SU-DHL-6 (cell line): ENCODE measurements at regions not wholly inside any gene's neighbourhood (a gene's known extent, or its start where the extent isn't known, plus 50 kb on each side); places are given as distances from the start of the nearest gene placed in this dataset.

ENCODE experiments used
- H2AFZ ChIP-seq: fragments of 200-600 bp; sonication (generic); 2 replicates; pipeline ENCODE4 v1.6.1; 2014; ENCODE audit warnings: low read depth, mild to moderate bottlenecking, moderate library complexity, mixed read lengths, antibody characterized with exemption, low read length; ENCODE audit not compliant: severe bottlenecking
- H3F3A ChIP-seq: fragments of 200-600 bp; shearing (Covaris generic); 2 replicates; pipeline ENCODE4 v1.6.0; 2016; ENCODE audit warnings: antibody characterized with exemption, mild to moderate bottlenecking; ENCODE audit not compliant: insufficient read depth
- H3K27ac ChIP-seq: fragments of 200-600 bp; sonication (generic); 2 replicates; pipeline ENCODE4 v1.5.1; 2016; ENCODE audit warnings: low read depth, mild to moderate bottlenecking, low read length, moderate library complexity, mixed read lengths
- H3K27me3 ChIP-seq: fragments of 200-600 bp; sonication (generic), shearing (Covaris generic); 2 replicates; pipeline ENCODE4 v1.6.0; 2014; ENCODE audit warnings: mild to moderate bottlenecking, low read length
- H3K36me3 ChIP-seq: fragments of 200-600 bp; sonication (generic); 2 replicates; pipeline ENCODE4 v1.6.1; 2014; ENCODE audit warnings: mild to moderate bottlenecking, low read length, mixed read lengths
- H3K4me2 ChIP-seq: fragments of 300-600, 200-600 bp; shearing (Covaris generic), sonication (generic); 2 replicates; pipeline ENCODE4 v1.6.0; 2014; ENCODE audit warnings: low read length, low read depth, mild to moderate bottlenecking; ENCODE audit not compliant: poor library complexity, severe bottlenecking
- H3K4me3 ChIP-seq: fragments of 200-600 bp; sonication (generic); 2 replicates; pipeline ENCODE4 v1.5.1; 2014; ENCODE audit warnings: antibody characterized with exemption, low read length, mild to moderate bottlenecking, mixed read lengths; ENCODE audit not compliant: insufficient read depth, poor library complexity, severe bottlenecking
- H3K79me2 ChIP-seq: fragments of 200-600 bp; sonication (generic); 2 replicates; pipeline ENCODE4 v1.6.1; 2014; ENCODE audit warnings: mild to moderate bottlenecking, low read length, moderate library complexity; ENCODE audit not compliant: insufficient read depth
- H3K9ac ChIP-seq: fragments of 200-600 bp; sonication (generic); 2 replicates; pipeline ENCODE4 v1.7.0; 2014; ENCODE audit warnings: mild to moderate bottlenecking, low read length
- H3K9me2 ChIP-seq: fragments of 200-600 bp; sonication (generic); replicated peaks from 2 replicates; pipeline ENCODE4 v1.6.1; 2014; ENCODE audit warnings: low read length; ENCODE audit not compliant: insufficient read depth
- H3K9me3 ChIP-seq: fragments of 200-600 bp; sonication (generic); 2 replicates; pipeline ENCODE4 v1.6.1; 2014; ENCODE audit warnings: low read length, mixed read lengths; ENCODE audit not compliant: insufficient read depth
- H4K20me1 ChIP-seq: fragments of 200-600 bp; sonication (generic); 2 replicates; pipeline ENCODE4 v1.6.1; 2014; ENCODE audit warnings: low read depth, mild to moderate bottlenecking, antibody characterized with exemption, low read length, moderate library complexity, mixed read lengths
- CTCF ChIP-seq: fragments of 200-600 bp; sonication (generic); IDR thresholded peaks from one replicate; pipeline ENCODE4 v1.5.1; 2017; ENCODE audit warnings: antibody characterized with exemption, mild to moderate bottlenecking, low read length, moderate library complexity; ENCODE audit not compliant: insufficient read depth, poor library complexity, severe bottlenecking
- EZH2phosphoT487 ChIP-seq: fragments of 200-600 bp; sonication (generic), shearing (Covaris generic); conservative IDR thresholded peaks from 2 replicates; pipeline ENCODE4 v1.6.1; 2018; ENCODE audit warnings: mild to moderate bottlenecking, antibody characterized with exemption, low read length, moderate library complexity, mixed read lengths

GRCh38 chr9:103104101-103104500, 109.0 kb downstream of the CYLC2 start:
- no peaks in the 10 kb centered on the region for H3K9me2 ChIP-seq
- no peaks in the 10 kb centered on the region for H3K79me2 ChIP-seq

DNA sequence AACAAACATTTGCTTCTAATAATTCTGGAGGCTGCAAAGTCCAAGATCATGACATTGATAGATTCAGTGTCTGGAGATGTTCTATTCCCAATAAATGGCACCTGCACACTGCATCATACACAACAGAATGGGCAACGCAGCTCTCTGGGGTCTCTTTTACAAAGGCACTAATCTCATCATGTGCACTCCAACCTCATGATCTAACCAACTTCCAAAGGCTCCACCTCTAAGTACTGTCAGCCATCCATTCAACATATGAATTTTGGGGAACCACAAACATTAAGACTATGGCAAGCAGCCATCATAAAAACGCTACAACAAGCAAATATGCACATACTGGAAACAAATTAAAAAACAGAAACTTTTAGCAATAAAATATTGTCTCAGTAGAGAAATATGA, 121.1 kb downstream of the CYLC2 start:
- H4K20me1 ChIP-seq: no peaks in the 10 kb centered on the region
- no peak overlapping the region for H3K9ac ChIP-seq

More at GRCh38 chr9:103104101-103104500, 109.0 kb downstream of the CYLC2 start:
- Histone ChIP-seq H2AFZ (no peak overlapping the region), H3K9ac (no peak overlapping the region), H3K4me3 (no peak overlapping the region), H3F3A (no peaks in the 10 kb centered on the region), H3K4me2 (no peak overlapping the region), H3K27me3 (no peaks in the 10 kb centered on the region), H3K27ac (no peak overlapping the region), H3K9me3 (no peaks in the 10 kb centered on the region), H4K20me1 (no peaks in the 10 kb centered on the region), H3K36me3 (no peaks in the 10 kb centered on the region)
- no peak for TF ChIP-seq EZH2phosphoT487

DNA sequence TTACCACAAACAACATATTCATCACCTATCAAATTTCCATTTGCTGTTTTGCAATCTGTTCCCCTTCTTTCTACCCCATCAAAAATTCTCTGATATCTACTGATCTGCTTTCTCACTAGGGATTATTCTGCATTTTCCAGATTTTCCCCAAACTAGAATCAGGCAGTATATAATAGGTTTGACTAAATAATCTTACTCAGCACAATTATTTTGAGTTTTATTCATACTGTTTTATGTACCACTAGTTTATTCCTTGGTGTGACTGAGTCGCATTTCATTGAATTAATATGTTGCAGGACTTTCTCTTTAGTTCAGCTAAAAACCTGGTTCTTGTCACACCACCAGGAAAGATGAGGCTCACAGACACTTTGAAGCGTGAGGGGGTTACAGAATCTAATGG, 131.4 kb downstream of the CYLC2 start:
- no peaks in the 10 kb centered on the region for H3K36me3 ChIP-seq
- H2AFZ ChIP-seq: no peak overlapping the region
- TF ChIP-seq EZH2phosphoT487: no peak
- no peak for TF ChIP-seq CTCF
- H3K9me2 ChIP-seq: no peaks in the 10 kb centered on the region
- H3K4me3 ChIP-seq: no peak overlapping the region
- H3K4me2 ChIP-seq: no peak overlapping the region
- H3F3A ChIP-seq: no peaks in the 10 kb centered on the region
- no peaks in the 10 kb centered on the region for H3K79me2 ChIP-seq
- no peak overlapping the region for H3K27ac ChIP-seq
- no peaks in the 10 kb centered on the region for H3K9me3 ChIP-seq
- H3K9ac ChIP-seq: no peak overlapping the region
- no peaks in the 10 kb centered on the region for H3K27me3 ChIP-seq
- H4K20me1 ChIP-seq: no peaks in the 10 kb centered on the region

More for the DNA sequence above, 121.1 kb downstream of the CYLC2 start:
- no peak overlapping the region for H2AFZ ChIP-seq
- no peak overlapping the region for H3K27ac ChIP-seq
- H3K36me3 ChIP-seq: no peaks in the 10 kb centered on the region
- no peaks in the 10 kb centered on the region for H3K79me2 ChIP-seq
- no peaks in the 10 kb centered on the region for H3K9me2 ChIP-seq
- TF ChIP-seq EZH2phosphoT487 (no peak), CTCF (no peak)
- H3K4me3 ChIP-seq: no peak overlapping the region
- no peaks in the 10 kb centered on the region for H3K9me3 ChIP-seq
- no peaks in the 10 kb centered on the region for H3K27me3 ChIP-seq
- H3F3A ChIP-seq: no peaks in the 10 kb centered on the region
- H3K4me2 ChIP-seq: no peak overlapping the region

DNA sequence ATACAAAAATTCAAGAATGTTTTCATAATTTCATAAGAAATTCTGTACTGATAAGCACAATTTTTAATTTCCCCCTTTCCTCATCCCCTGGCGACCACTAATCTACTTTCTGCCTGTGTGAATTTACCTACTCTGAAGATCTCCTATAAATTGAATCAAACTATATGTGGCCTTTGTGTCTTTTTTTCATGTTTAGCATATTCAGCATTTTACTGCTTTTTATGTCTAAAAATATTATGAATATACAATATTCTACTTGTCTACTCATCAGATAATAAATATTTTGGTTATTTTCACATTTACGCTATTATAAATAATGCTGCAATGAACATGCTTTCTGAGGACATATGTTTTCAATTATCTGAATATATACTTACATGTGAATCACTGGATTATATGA, 144.8 kb downstream of the CYLC2 start:
- H3K4me2 ChIP-seq: no peak overlapping the region
- no peaks in the 10 kb centered on the region for H3K27me3 ChIP-seq
- TF ChIP-seq CTCF: no peak
- no peak for TF ChIP-seq EZH2phosphoT487
- no peak overlapping the region for H3K27ac ChIP-seq
- H3K9ac ChIP-seq: no peak overlapping the region
- H2AFZ ChIP-seq: no peak overlapping the region
- H3K36me3 ChIP-seq: no peaks in the 10 kb centered on the region
- no peak overlapping the region for H3K4me3 ChIP-seq
- no peaks in the 10 kb centered on the region for H3K9me3 ChIP-seq
- H4K20me1 ChIP-seq: no peaks in the 10 kb centered on the region
- H3F3A ChIP-seq: no peaks in the 10 kb centered on the region
- no peaks in the 10 kb centered on the region for H3K9me2 ChIP-seq
- no peaks in the 10 kb centered on the region for H3K79me2 ChIP-seq
